ENCODE measurements at regions not wholly inside any gene's neighbourhood (a gene's known extent, or its start where the extent isn't known, plus 50 kb on each side); places are given as distances from the start of the nearest gene placed in this dataset.

DNA sequence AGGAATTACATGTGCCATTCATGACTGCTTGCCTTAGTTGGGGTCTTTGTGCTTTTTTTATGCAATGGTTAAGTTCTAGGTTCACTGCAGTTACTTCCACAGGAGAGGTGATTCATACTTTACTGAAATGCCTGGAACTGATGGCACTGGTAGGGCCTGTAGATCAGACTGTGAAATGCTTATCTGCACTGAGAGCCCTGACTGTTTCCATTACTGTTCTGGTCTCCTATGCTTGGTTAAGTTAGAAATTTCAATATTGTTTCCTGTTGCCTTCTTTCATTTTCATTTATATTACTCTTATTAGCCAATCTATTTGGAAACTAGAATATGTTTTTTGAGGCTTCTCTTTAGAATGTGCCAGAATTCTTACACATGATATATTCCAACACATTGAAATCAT lies 484.1 kb upstream of the SEMA6A start:
- no peak overlapping the region for H3K27ac ChIP-seq

DNA sequence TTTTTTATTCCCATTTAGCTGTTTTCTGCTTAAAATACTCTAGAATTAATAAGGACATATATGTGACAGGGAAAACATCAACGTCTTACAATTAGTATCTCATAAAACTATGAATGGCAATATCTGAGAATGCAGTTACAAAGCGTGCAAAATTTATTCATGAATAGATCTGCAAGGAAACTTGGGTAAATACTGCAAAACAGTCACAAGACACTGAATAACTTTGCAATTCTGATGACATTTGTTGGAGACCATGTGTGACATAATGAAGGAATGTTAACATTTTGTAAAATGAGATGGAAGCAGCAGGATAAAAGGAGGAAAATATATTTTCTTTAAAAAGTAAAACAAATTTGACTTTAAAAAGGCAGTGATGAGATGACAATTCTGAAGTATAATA lies 480.9 kb upstream of the SEMA6A start:
- intact Hi-C loops (cut with DNase I; ENCODE audit: low total_unique reads) = no loop called here
- DNase-seq = no peak
- Histone ChIP-seq H3K27ac (no peak overlapping the region), H3K36me3 (no peaks in the 10 kb centered on the region), H3K9me3 (no peaks in the 10 kb centered on the region), H3K27me3 (no peaks in the 10 kb centered on the region), H3K4me1 (peaks cover 0 to 11% (median 3%) of the 10 kb centered on the region in 4 donors), H3K4me3 (no peak overlapping the region)
- TF ChIP-seq, protein P1, sequence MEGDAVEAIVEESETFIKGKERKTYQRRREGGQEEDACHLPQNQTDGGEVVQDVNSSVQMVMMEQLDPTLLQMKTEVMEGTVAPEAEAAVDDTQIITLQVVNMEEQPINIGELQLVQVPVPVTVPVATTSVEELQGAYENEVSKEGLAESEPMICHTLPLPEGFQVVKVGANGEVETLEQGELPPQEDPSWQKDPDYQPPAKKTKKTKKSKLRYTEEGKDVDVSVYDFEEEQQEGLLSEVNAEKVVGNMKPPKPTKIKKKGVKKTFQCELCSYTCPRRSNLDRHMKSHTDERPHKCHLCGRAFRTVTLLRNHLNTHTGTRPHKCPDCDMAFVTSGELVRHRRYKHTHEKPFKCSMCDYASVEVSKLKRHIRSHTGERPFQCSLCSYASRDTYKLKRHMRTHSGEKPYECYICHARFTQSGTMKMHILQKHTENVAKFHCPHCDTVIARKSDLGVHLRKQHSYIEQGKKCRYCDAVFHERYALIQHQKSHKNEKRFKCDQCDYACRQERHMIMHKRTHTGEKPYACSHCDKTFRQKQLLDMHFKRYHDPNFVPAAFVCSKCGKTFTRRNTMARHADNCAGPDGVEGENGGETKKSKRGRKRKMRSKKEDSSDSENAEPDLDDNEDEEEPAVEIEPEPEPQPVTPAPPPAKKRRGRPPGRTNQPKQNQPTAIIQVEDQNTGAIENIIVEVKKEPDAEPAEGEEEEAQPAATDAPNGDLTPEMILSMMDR (IDR thresholded peaks at IDR 0.05) = no peak
- TF ChIP-seq EP300 (IDR thresholded peaks at IDR 0.05) = no peak
- no peak for TF ChIP-seq POLR2AphosphoS5 (IDR thresholded peaks at IDR 0.05)
- TF ChIP-seq POLR2A (IDR thresholded peaks at IDR 0.05) = no peak
- WGBS, 5 donors = 67 to 82% (median 71%) methylated on average over 2 of the region's 2 CpGs

More for the DNA sequence above, 484.1 kb upstream of the SEMA6A start:
- H3K9me3 ChIP-seq = no peaks in the 10 kb centered on the region
- peaks cover 0 to 11% (median 3%) of the 10 kb centered on the region in 4 donors for H3K4me1 ChIP-seq
- intact Hi-C loops (cut with DNase I; ENCODE audit: low total_unique reads) = no loop called here
- TF ChIP-seq, protein P1 (IDR thresholded peaks at IDR 0.05) = no peak
- TF ChIP-seq POLR2A (IDR thresholded peaks at IDR 0.05) (no peak), POLR2AphosphoS5 (IDR thresholded peaks at IDR 0.05) (no peak), EP300 (IDR thresholded peaks at IDR 0.05) (no peak)
- DNase-seq = no peak
- no peak overlapping the region for H3K4me3 ChIP-seq
- no peaks in the 10 kb centered on the region for H3K27me3 ChIP-seq
- H3K36me3 ChIP-seq = no peaks in the 10 kb centered on the region

- TF ChIP-seq POLR2A (IDR thresholded peaks at IDR 0.05) (no peak), EP300 (IDR thresholded peaks at IDR 0.05) (no peak)
- TF ChIP-seq, protein P1 (IDR thresholded peaks at IDR 0.05) = no peak
- Histone ChIP-seq H3K4me3 (no peak overlapping the region), H3K27me3 (no peaks in the 10 kb centered on the region), H3K4me1 (peaks cover 0 to 11% (median 3%) of the 10 kb centered on the region in 4 donors), H3K27ac (no peak overlapping the region), H3K36me3 (no peaks in the 10 kb centered on the region), H3K9me3 (no peaks in the 10 kb centered on the region)
- 23 to 51% (median 37%) methylated on average over 4 of the region's 4 CpGs for WGBS, 5 donors
- intact Hi-C loops (cut with DNase I; ENCODE audit: low total_unique reads) = no loop called here
- peak in 1 of 2 donors; percentile 62 for DNase-seq
These were observed 480.3 kb upstream of the SEMA6A start for GRCh38 chr5:117054911-117055310.

DNA sequence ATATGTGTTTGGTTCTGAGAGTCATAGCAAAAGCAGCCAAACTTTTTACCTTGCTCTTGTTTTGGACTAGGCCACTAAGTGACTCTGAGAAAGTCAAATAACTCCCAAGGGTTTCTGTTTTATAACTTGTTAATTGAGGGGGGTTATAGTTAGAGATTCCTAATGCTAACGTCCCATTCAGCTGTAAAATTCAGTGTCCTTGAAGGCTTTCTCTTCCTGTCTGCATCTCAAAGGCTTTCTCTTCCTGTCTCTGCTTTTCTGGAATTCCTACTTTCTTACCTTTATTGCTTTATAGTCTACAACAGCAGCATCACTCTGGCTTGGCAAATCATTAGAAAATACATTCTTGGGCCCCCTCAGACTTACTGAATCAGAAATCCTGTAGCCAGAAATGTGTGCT lies 479.5 kb upstream of the SEMA6A start:
- H3K4me3 ChIP-seq = no peak overlapping the region
- H3K36me3 ChIP-seq = no peaks in the 10 kb centered on the region
- WGBS, 5 donors = 59 to 79% (median 67%) methylated on average over 1 of the region's 1 CpG
- peaks cover 0 to 11% (median 3%) of the 10 kb centered on the region in 4 donors for H3K4me1 ChIP-seq
- no peak for DNase-seq
- TF ChIP-seq, protein P1 (IDR thresholded peaks at IDR 0.05) = no peak
- TF ChIP-seq POLR2A (IDR thresholded peaks at IDR 0.05) (no peak), EP300 (IDR thresholded peaks at IDR 0.05) (no peak), POLR2AphosphoS5 (IDR thresholded peaks at IDR 0.05) (no peak)
- no peak overlapping the region for H3K27ac ChIP-seq
- intact Hi-C loops (cut with DNase I; ENCODE audit: low total_unique reads) = no loop called here
- H3K27me3 ChIP-seq = no peaks in the 10 kb centered on the region
- H3K9me3 ChIP-seq = no peaks in the 10 kb centered on the region
